Esophagus squamous epithelium (tissue), 4 donors: ENCODE measurements at regions not wholly inside any gene's neighbourhood (a gene's known extent, or its start where the extent isn't known, plus 50 kb on each side); places are given as distances from the start of the nearest gene placed in this dataset.

Experiments used
- CTCF ChIP-seq, 6 experiments: fragments of 450-650 bp in 4 of 6; fragments of 200-600 bp in 2 of 6; sonication (generic) in 2 of 6; IDR thresholded peaks; one replicate each; pipeline ENCODE4 v1.5.1; 2016 to 2019; ENCODE audit warnings: antibody characterized with exemption in 6 of 6, mild to moderate bottlenecking in 4 of 6, moderate library complexity in 4 of 6
- POLR2A ChIP-seq, 4 donors: fragments of 450-650 bp; IDR thresholded peaks; one replicate each; pipeline ENCODE4 v1.6.1; 2017; ENCODE audit warnings: antibody characterized with exemption in 4 of 4, mild to moderate bottlenecking in 4 of 4, moderate library complexity in 3 of 4

GRCh38 chr9:106404137-106404536, 458.8 kb upstream of the ZNF462 start:
- TF ChIP-seq CTCF (IDR thresholded peaks at IDR 0.05) (no peak), POLR2A (IDR thresholded peaks at IDR 0.05) (no peak)
